SK-N-SH (cell line): ENCODE measurements at regions not wholly inside any gene's neighbourhood (a gene's known extent, or its start where the extent isn't known, plus 50 kb on each side); places are given as distances from the start of the nearest gene placed in this dataset.

Experiments
- CTCF ChIA-PET: fragments of 300-600, 350-600 bp; formaldehyde crosslinking; extraction: SDS; loops from one replicate; lab custom pipeline; 2021; lab: Yijun Ruan, JAX
- POLR2A ChIA-PET: fragments of 350-600 bp; sonication (Branson Sonifier 250); formaldehyde crosslinking; extraction: SDS; loops from one replicate; lab custom pipeline; 2020; ENCODE audit warnings: antibody characterized with exemption, inconsistent platforms; lab: Yijun Ruan, JAX
- DNase-seq: peaks from one replicate; pipeline ENCODE4 v3.0.0; 2012
- H2AFZ ChIP-seq: fragments of 200-600 bp; sonication (generic); 2 replicates; pipeline ENCODE4 v1.8.1; 2016; ENCODE audit warnings: antibody characterized with exemption, mild to moderate bottlenecking, low read depth
- H3F3A ChIP-seq: fragments of 200-600 bp; sonication (generic); replicated peaks from 2 replicates; pipeline ENCODE3; 2016; ENCODE audit warnings: antibody characterized with exemption, mild to moderate bottlenecking; ENCODE audit not compliant: insufficient read depth
- H3K27ac ChIP-seq, 2 experiments: fragments of 200-500 bp in 1 of 2; fragments of 200-600 bp in 1 of 2; sonication (Bioruptor generic) in 1 of 2; sonication (generic), shearing (Covaris generic) in 1 of 2; 2 replicates each; pipeline versions ENCODE4 v1.5.1 to v1.6.1; 2014 to 2016; ENCODE audit warnings: low read depth in 2 of 2, inconsistent platforms in 1 of 2, low read length in 1 of 2, mild to moderate bottlenecking in 1 of 2, mixed read lengths in 1 of 2
- H3K27me3 ChIP-seq: fragments of 200-600 bp; sonication (generic), shearing (Covaris generic); 2 replicates; pipeline ENCODE4 v1.6.1; 2016; ENCODE audit warnings: mixed run types; ENCODE audit not compliant: insufficient read depth
- H3K36me3 ChIP-seq, 2 experiments: fragments of 200-500 bp in 1 of 2; fragments of 200-600 bp in 1 of 2; sonication (Bioruptor generic) in 1 of 2; sonication (generic) in 1 of 2; replicated peaks in 1 of 2; 2 replicates each; pipeline versions ENCODE3 to v1.5.1; 2014 to 2016; ENCODE audit warnings: low read length in 1 of 2, mild to moderate bottlenecking in 1 of 2; ENCODE audit not compliant: insufficient read depth in 2 of 2, control insufficient read depth in 1 of 2
- H3K4me1 ChIP-seq, 2 experiments: fragments of 200-500 bp in 1 of 2; fragments of 200-600 bp in 1 of 2; sonication (Bioruptor generic) in 1 of 2; sonication (generic), shearing (Covaris generic) in 1 of 2; 2 replicates each; pipeline versions ENCODE4 v1.5.1 to v1.6.1; 2014 to 2016; ENCODE audit warnings: low read depth in 1 of 2, low read length in 1 of 2, mixed run types in 1 of 2; ENCODE audit not compliant: insufficient read depth in 2 of 2, control insufficient read depth in 1 of 2
- H3K4me2 ChIP-seq: fragments of 200-600 bp; sonication (generic), shearing (Covaris generic); 2 replicates; pipeline ENCODE4 v1.6.1; 2017; ENCODE audit warnings: mixed run types
- H3K4me3 ChIP-seq, 2 experiments: fragments of 200-500 bp in 1 of 2; fragments of 200-600 bp in 1 of 2; sonication (Bioruptor generic) in 1 of 2; sonication (generic), shearing (Covaris generic) in 1 of 2; 2 replicates each; pipeline versions ENCODE4 v1.5.1 to v1.8.1; 2014 to 2016; ENCODE audit warnings: low read depth in 2 of 2, inconsistent platforms in 1 of 2, low read length in 1 of 2, mild to moderate bottlenecking in 1 of 2, mixed read lengths in 1 of 2, moderate library complexity in 1 of 2
- H3K79me2 ChIP-seq: fragments of 200-600 bp; sonication (generic); 2 replicates; pipeline ENCODE4 v1.8.1; 2017; ENCODE audit warnings: mild to moderate bottlenecking; ENCODE audit not compliant: insufficient read depth
- H3K9ac ChIP-seq: fragments of 200-600 bp; sonication (generic); 2 replicates; pipeline ENCODE4 v1.6.1; 2017; ENCODE audit warnings: mixed run types
- H3K9me2 ChIP-seq: fragments of 200-600 bp; sonication (generic); 2 replicates; pipeline ENCODE4 v1.6.1; 2017; ENCODE audit warnings: mixed run types
- H3K9me3 ChIP-seq: fragments of 200-600 bp; sonication (generic); 2 replicates; pipeline ENCODE4 v1.6.1; 2017; ENCODE audit warnings: mixed run types, mild to moderate bottlenecking, moderate library complexity
- H4K20me1 ChIP-seq: fragments of 200-600 bp; sonication (generic); 2 replicates; pipeline ENCODE4 v1.6.1; 2017; ENCODE audit warnings: mild to moderate bottlenecking, mixed run types; ENCODE audit not compliant: insufficient read depth
- FOXJ3 ChIP-seq: sonication (generic); formaldehyde crosslinking; IDR thresholded peaks from 2 replicates; pipeline ENCODE4 v1.5.1; 2020; ENCODE audit warnings: mild to moderate bottlenecking, missing genetic modification reagents
- GABPA ChIP-seq: IDR thresholded peaks from 2 replicates; pipeline ENCODE4 v1.4.0; 2012; ENCODE audit warnings: low read depth, mild to moderate bottlenecking
- MEF2A ChIP-seq: IDR thresholded peaks from 2 replicates; pipeline ENCODE4 v1.4.0; 2012; ENCODE audit warnings: low read depth, borderline replicate concordance
- MXI1 ChIP-seq: IDR thresholded peaks from 2 replicates; pipeline ENCODE4 v1.6.1; 2012; ENCODE audit warnings: mild to moderate bottlenecking, low read depth, low read length, improper control_type of control experiment
- NFIC ChIP-seq: IDR thresholded peaks from 2 replicates; pipeline ENCODE4 v1.4.0; 2012; ENCODE audit warnings: borderline replicate concordance
- NRF1 ChIP-seq: IDR thresholded peaks from 2 replicates; pipeline ENCODE4 v1.6.1; 2012; ENCODE audit warnings: low read depth, mild to moderate bottlenecking, low read length
- PBX3 ChIP-seq: IDR thresholded peaks from 2 replicates; pipeline ENCODE4; 2012
- POLR2AphosphoS5 ChIP-seq: IDR thresholded peaks from 2 replicates; pipeline ENCODE4 v1.6.1; 2012; ENCODE audit warnings: low read depth, low read length
- RXRA ChIP-seq: IDR thresholded peaks from 2 replicates; pipeline ENCODE4 v1.4.0; 2012; ENCODE audit warnings: low read depth, mild to moderate bottlenecking, borderline replicate concordance
- TCF12 ChIP-seq: IDR thresholded peaks from 2 replicates; pipeline ENCODE4 v1.4.0; 2012
- TEAD4 ChIP-seq: IDR thresholded peaks from 2 replicates; pipeline ENCODE4 v1.4.0; 2012; ENCODE audit warnings: mild to moderate bottlenecking, borderline replicate concordance; ENCODE audit not compliant: insufficient read depth
- WGBS: methylation state at CpG from one replicate; pipeline ENCODE4 v1.1.6; 2017; ENCODE audit warnings: low lambda C conversion rate; 5-methylcytosine and 5-hydroxymethylcytosine counted together
- TF ChIP-seq, protein P1 (sequence below): IDR thresholded peaks from 2 replicates; pipeline ENCODE4 v1.6.1; 2012; ENCODE audit warnings: mild to moderate bottlenecking, low read depth, low read length, moderate library complexity

DNA sequence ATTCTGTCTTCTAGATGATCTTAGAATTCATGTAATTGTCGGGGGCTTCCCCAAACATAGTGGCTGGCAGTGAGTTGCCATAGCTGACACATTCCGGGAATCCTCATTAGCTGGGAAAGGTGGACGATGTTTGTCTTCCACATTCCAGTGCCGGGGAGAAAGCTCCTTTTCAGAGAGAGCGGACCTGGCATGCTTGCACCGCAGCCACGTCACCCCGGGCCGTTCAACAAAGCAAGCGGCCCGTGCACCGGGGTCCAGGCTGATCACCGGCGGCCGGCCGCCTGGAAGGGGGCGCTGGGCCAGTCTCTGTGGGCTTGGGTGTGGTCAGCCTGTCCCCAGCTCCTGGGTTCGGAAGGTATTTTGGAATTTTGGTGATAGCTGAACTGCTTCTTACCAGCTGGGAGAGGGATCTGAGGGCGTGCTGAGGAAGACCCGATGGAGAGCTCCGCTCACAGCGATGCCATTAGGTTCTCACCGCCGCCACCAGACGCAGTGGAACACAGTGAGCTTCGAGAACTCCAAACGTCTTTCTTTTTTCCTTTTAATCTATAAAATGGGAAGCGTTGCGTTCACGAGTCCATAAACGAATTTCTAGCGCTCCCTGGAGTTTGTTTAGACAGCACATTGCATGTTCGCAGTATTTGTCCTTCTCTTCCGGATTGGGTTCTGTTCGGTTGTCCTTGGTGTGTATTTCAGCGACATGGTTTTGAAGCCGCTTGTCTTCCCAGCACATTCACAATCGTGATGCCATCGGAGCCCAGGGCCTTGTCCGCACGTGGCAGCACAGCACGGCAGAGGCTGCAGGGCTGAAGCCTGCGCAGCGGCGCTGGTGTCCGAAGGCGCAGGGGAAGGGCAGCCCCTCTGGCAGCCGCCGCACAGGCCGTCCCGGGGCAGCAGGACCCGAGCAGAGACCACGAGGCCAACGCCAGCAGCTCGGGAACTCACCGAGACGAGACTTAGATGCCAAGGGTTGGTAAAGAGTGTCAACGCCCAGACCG, 557.6 kb downstream of the QKI start:
- 75% methylated on average over 45 of the region's 59 CpGs for WGBS

More for the DNA sequence above, 557.6 kb downstream of the QKI start:
- ChIA-PET CTCF (no interaction called here), POLR2A (interaction anchor here (1.0 kb wide), 1 partner anchor 306 kb away, joined by 3 read pairs; no protein-coding TSS in a partner anchor)
- no peaks in the 10 kb centered on the region for H3K9me3 ChIP-seq
- no peak overlapping the region for H3K9ac ChIP-seq
- no peaks in the 10 kb centered on the region for H3K9me2 ChIP-seq
- H3K4me1 ChIP-seq, result no peaks in the 10 kb centered on the region
- no peak for DNase-seq
- H3F3A ChIP-seq, result no peaks in the 10 kb centered on the region
- H3K36me3 ChIP-seq, result no peaks in the 10 kb centered on the region
- TF ChIP-seq TCF12 (no peak), NFIC (no peak), GABPA (no peak), MXI1 (no peak), RXRA (no peak), FOXJ3 (CRISPR knock-in tag) (no peak), POLR2AphosphoS5 (no peak), MEF2A (no peak), PBX3 (no peak), NRF1 (no peak), TEAD4 (no peak)
- TF ChIP-seq, protein P1, sequence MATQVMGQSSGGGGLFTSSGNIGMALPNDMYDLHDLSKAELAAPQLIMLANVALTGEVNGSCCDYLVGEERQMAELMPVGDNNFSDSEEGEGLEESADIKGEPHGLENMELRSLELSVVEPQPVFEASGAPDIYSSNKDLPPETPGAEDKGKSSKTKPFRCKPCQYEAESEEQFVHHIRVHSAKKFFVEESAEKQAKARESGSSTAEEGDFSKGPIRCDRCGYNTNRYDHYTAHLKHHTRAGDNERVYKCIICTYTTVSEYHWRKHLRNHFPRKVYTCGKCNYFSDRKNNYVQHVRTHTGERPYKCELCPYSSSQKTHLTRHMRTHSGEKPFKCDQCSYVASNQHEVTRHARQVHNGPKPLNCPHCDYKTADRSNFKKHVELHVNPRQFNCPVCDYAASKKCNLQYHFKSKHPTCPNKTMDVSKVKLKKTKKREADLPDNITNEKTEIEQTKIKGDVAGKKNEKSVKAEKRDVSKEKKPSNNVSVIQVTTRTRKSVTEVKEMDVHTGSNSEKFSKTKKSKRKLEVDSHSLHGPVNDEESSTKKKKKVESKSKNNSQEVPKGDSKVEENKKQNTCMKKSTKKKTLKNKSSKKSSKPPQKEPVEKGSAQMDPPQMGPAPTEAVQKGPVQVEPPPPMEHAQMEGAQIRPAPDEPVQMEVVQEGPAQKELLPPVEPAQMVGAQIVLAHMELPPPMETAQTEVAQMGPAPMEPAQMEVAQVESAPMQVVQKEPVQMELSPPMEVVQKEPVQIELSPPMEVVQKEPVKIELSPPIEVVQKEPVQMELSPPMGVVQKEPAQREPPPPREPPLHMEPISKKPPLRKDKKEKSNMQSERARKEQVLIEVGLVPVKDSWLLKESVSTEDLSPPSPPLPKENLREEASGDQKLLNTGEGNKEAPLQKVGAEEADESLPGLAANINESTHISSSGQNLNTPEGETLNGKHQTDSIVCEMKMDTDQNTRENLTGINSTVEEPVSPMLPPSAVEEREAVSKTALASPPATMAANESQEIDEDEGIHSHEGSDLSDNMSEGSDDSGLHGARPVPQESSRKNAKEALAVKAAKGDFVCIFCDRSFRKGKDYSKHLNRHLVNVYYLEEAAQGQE, result no peak
- H4K20me1 ChIP-seq, result no peaks in the 10 kb centered on the region
- no peaks in the 10 kb centered on the region for H3K79me2 ChIP-seq
- no peak overlapping the region for H3K4me2 ChIP-seq
- H2AFZ ChIP-seq, result no peak overlapping the region
- H3K27me3 ChIP-seq, result no peaks in the 10 kb centered on the region
- no peak overlapping the region for H3K27ac ChIP-seq
- H3K4me3 ChIP-seq, result no peak overlapping the region
